GM12892 (cell line): ENCODE measurements at regions not wholly inside any gene's neighbourhood (a gene's known extent, or its start where the extent isn't known, plus 50 kb on each side); places are given as distances from the start of the nearest gene placed in this dataset.
"Not testable (repeated sequence)": the region's sequence is repeated elsewhere in the genome, so short reads cannot be mapped to it uniquely, and the experiment has no call there.

Experiments used
- DNase-seq: peaks from one replicate; pipeline ENCODE4 v3.0.0; 2011; ENCODE audit not compliant: insufficient read length
- FAIRE-seq: peaks from 2 replicates; lab custom pipeline; 2011; peaks lifted over from hg19 to GRCh38; lab: Jason Lieb, UNC
- POLR2A ChIP-seq: IDR thresholded peaks from 2 replicates; pipeline ENCODE4 v1.6.1; 2011; ENCODE audit warnings: low read depth, low read length, control low read depth
- POLR2AphosphoS5 ChIP-seq: IDR thresholded peaks from 2 replicates; pipeline ENCODE4 v1.6.1; 2011; ENCODE audit warnings: low read depth, low read length, control low read depth
- TAF1 ChIP-seq: IDR thresholded peaks from 2 replicates; pipeline ENCODE4 v1.6.1; 2011; ENCODE audit warnings: low read depth, mild to moderate bottlenecking, control low read depth, low read length, borderline replicate concordance

DNA sequence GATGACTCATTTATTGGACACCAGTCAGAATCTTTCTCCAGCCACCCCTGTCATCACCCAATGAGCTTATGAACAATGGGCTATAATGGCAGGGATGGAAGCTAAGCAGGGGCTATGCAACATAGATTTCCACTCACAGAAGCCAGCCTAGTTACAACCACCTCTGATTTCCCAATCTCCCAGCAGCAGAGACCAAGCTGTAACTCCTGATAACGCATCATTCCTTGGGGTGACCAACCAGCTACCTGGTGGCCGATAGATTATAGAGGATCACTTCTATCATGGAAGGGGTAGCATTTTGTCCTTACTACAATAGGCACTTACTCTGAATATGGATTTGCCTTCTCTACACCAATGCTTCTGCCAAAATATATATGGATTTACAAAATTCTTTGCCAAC is 302.3 kb upstream of the ATXN7L3B start:
- no peak for TF ChIP-seq POLR2AphosphoS5
- no peak for TF ChIP-seq TAF1
- DNase-seq (no peak), FAIRE-seq (no peak)

DNA sequence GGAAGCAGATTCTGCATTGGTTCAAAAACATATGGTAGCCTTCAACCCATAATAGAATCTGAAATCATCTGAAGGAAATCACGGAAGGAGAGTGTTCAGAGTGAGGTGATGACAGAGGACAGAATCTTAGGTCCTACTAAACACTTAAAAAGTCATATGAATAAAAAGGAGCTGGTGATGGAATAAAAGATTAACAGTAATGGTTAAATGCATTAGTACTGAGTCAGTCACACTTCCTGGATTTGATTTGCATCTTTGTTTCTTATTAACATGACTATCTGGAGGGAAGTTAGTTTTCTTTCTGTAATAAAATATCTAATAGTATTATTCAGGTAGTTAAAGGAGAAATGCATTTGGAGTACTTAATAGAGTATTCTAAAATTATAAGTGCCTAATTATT is 296.3 kb upstream of the ATXN7L3B start:
- TF ChIP-seq POLR2AphosphoS5 (no peak), POLR2A (no peak), TAF1 (no peak)
- FAIRE-seq (no peak), DNase-seq (no peak)

GRCh38 chr12:74242088-74242487 is 295.5 kb upstream of the ATXN7L3B start:
- no peak for FAIRE-seq
- no peak for DNase-seq
- no peak for TF ChIP-seq POLR2AphosphoS5
- no peak for TF ChIP-seq POLR2A
- no peak for TF ChIP-seq TAF1

GRCh38 chr12:74245458-74245857 is 292.2 kb upstream of the ATXN7L3B start:
- FAIRE-seq (no peak), DNase-seq (no peak)
- no peak for TF ChIP-seq POLR2A
- no peak for TF ChIP-seq POLR2AphosphoS5
- TF ChIP-seq TAF1, result no peak

- TF ChIP-seq POLR2A (no peak), POLR2AphosphoS5 (no peak), TAF1 (no peak)
- no peak for DNase-seq
- no peak for FAIRE-seq
These were observed 286.7 kb upstream of the ATXN7L3B start for GRCh38 chr12:74250891-74251290.

GRCh38 chr12:74253826-74254225 is 283.8 kb upstream of the ATXN7L3B start:
- not testable (repeated sequence) for FAIRE-seq, DNase-seq

GRCh38 chr12:74254784-74255183 is 282.9 kb upstream of the ATXN7L3B start:
- FAIRE-seq (no peak), DNase-seq (no peak)
- no peak for TF ChIP-seq TAF1
- TF ChIP-seq POLR2A, result no peak
- TF ChIP-seq POLR2AphosphoS5, result no peak

DNA sequence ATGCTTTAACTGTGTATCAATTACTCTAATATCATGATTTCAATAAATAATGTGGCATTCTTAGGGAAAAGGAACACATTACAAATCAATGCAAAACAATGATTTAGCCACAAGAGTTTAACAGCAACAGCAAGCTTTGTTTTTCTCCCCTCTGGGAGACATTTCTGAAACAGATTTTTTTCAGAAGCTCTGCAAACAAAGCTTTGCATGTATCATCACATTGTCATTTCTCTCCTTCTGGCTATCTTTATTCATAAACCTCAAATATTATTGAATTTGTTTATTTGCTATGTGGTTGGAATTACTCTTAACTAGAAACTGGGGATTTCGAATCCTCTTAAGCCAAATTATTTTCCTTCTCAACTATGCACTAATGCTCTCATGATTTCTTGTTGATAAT is 278.4 kb upstream of the ATXN7L3B start:
- TF ChIP-seq POLR2AphosphoS5 (no peak), POLR2A (no peak), TAF1 (no peak)
- DNase-seq (no peak), FAIRE-seq (no peak)

DNA sequence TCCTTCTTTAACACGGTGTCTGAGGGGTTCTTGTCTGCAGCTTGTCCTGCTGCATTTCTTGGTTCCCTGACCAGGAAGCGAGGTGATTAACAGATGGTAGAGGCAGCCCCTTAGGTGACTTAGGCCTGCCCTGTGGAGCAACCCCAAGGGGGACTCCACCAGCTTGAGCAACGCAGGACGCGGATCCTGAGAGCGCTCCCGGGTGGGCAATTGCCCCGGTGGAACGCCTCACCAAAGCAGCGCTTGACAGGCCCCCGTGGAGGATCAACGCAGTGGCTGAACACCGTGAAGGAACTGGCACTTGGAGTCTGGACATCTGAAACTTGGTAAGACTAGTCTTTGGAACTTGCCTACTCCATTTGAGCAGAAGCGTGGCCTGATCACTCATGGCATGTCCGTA is 272.9 kb upstream of the ATXN7L3B start:
- FAIRE-seq (no peak), DNase-seq (no peak)
- TF ChIP-seq TAF1 (no peak), POLR2A (no peak), POLR2AphosphoS5 (no peak)

- DNase-seq, FAIRE-seq: not testable (repeated sequence)
These were observed 268.3 kb upstream of the ATXN7L3B start for GRCh38 chr12:74269355-74269754.

- TF ChIP-seq POLR2AphosphoS5 (no peak), POLR2A (no peak), TAF1 (no peak)
- DNase-seq (no peak), FAIRE-seq (no peak)
These were observed 257.4 kb upstream of the ATXN7L3B start for GRCh38 chr12:74280156-74280655.

DNA sequence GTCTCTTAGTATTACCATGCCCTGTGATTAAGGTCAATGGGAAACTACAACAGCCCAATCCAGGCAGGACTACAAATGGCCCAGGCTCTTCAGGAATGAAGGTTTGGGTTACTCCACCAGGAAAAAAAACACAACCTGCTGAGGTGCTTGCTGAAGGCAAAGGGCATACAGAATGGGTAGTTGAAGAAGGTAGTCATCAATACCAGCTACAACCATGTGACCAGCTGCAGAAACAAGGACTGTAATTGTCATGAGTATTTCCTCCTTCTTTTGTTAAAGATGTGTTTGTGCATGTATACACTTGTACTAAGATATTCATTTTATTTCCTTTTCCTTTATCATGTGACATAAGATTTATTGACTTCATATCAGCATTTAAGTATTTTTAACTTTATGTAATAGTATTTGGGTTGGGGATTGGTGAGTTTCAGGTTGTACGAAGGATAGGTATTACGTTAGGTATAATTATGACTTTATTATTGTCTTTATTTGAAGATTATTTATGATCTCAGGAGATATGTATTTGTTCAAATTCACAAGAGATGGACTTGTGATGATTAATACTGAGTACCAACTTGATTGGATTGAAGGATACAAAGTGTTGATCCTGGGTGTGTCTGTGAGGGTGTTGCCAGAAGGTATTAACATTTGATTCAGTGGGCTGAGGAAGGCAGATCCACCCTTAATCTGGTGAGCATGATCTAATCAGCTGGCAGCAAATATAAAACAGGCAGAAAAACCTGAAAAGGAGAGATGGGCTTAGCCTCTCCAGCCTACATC is 256.0 kb upstream of the ATXN7L3B start:
- FAIRE-seq, DNase-seq: not testable (repeated sequence)

DNA sequence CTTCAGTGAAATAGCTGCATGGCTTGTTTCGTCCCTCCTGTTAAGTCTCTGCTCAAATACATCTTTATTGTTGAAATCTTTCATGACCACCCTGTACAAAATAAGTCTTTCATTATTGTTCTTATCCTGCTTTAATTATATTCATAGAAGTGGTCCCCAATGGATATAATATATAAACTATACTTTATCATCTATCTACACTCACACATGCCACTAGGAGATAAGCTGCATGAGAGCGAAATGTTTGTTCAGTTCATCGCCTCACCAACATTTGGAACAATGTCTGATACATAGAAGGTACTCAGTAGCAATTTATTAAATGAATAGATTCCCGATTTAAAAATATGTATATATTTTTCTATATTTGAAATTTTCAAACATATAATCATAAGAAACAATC is 254.0 kb upstream of the ATXN7L3B start:
- TF ChIP-seq POLR2AphosphoS5 (no peak), POLR2A (no peak), TAF1 (no peak)
- no peak for DNase-seq
- no peak for FAIRE-seq
